GM23248 (cell line): ENCODE measurements at regions not wholly inside any gene's neighbourhood (a gene's known extent, or its start where the extent isn't known, plus 50 kb on each side); places are given as distances from the start of the nearest gene placed in this dataset.

Experiments used
- EZH2 ChIP-seq: fragments of 200-600 bp; sonication (generic); IDR thresholded peaks from 2 replicates; pipeline ENCODE4 v1.6.1; 2018; ENCODE audit warnings: antibody characterized with exemption, mild to moderate bottlenecking; ENCODE audit not compliant: insufficient read depth, poor library complexity, severe bottlenecking
- EZH2phosphoT487 ChIP-seq: fragments of 200-600 bp; sonication (generic); IDR thresholded peaks from 2 replicates; pipeline ENCODE4 v1.6.1; 2018; ENCODE audit warnings: antibody characterized with exemption, moderate library complexity, mild to moderate bottlenecking, low read depth; ENCODE audit not compliant: insufficient read depth

DNA sequence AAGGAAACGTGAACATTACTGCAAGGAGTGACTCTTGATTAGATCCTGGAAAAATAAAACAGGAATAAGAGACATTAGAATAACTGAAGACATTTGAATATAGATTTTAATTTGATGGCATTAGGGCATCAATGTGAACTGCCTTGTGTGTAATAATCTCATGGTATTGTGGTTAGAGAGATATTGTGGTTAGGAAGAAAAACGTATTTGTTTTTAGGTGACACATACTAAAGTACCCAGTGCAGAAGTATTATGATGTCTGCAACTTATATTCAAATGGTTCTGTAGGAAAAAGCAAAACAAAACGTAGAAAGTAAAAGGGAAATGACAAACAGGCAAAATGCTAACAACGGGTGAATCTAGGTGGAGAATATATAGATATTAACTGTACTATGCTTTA is 65.9 kb upstream of the OGFRL1 start:
- no peak for TF ChIP-seq EZH2
- no peak for TF ChIP-seq EZH2phosphoT487
